Amniotic stem cell (primary cell): ENCODE measurements at regions not wholly inside any gene's neighbourhood (a gene's known extent, or its start where the extent isn't known, plus 50 kb on each side); places are given as distances from the start of the nearest gene placed in this dataset.
"Not testable (repeated sequence)": the region's sequence is repeated elsewhere in the genome, so short reads cannot be mapped to it uniquely, and the experiment has no call there.

ENCODE experiments used
- DNase-seq: peaks from one replicate; lab custom pipeline; 2025; lab: John Stamatoyannopoulos, UW

DNA sequence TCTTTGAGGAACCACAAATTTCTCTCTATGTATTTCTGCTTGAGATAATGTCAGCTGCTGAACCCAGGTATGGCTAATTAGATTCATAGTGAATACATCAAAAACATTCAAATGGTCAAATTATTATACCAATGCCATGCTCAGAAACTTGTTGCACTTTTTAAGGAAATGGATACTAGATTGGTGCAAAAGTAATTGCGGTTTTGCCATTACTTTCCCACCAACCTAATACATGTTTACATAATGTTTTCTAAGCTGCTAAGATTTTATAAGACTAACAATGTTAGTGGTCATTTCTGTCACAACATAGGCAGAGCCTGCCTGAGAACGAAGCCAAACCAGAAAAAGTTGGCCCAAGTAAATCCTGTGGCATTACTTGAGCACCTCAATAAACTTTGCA is 568.2 kb upstream of the LRATD1 start:
- DNase-seq: no peak

DNA sequence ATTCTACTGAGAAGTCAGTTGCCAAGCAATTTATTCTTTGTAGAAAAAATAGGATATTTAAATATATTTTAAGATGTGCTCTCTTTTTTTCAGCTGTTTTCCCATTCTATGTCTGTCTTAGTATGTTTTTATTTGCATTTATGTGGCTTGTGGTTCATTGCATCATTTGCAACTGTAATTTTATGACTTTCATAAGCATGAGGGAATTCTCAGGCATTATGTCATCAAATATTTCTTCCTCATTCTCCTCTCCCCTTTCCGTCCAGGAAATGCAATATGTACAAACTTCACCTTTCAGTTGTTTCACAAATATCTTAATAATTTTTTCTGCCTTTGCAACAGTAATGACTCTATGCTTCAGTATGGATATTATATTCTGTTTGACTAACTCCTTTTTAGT is 560.2 kb upstream of the LRATD1 start:
- no peak for DNase-seq

GRCh38 chr2:14074691-14075090 is 557.8 kb upstream of the LRATD1 start:
- DNase-seq: no peak

DNA sequence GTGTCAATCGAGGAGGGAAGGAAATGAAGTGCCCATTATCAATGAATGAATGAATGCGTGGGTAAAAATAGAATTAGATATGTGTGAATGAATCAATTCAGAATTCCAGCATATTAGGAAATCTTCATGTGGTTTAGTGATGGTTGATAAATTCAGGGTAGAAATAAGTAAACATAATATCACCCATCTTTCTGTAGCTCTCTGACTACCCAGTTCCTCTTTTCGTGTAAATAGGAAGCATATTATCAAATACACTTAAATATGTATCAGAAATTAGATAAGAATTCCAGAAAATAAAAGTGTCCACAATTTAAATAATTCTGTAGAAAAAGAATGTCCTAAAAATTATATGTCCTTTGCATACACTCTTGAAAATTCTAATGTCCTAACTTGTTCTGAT is 552.9 kb upstream of the LRATD1 start:
- no peak for DNase-seq

DNA sequence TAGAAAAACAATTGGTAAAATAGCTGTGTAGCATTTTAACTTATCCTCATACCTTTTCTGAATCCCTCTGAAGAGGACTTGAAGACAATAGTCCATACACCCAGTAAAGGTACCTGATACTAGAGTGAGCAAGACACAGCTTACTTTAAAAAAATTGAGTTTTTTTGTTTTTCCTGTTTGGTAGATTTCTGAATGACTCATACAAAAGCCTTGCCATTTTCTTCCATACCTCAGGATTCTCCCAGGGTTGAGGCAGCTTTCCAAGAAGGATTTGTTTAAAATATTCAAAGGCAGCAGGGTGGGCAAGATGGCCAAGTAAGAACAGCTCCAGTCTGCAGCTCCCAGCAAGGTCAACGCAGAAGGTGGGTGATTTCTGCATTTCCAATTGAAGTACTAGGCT is 551.0 kb upstream of the LRATD1 start:
- DNase-seq: no peak

- DNase-seq: no peak
Observed at GRCh38 chr2:14082640-14083039, 549.9 kb upstream of the LRATD1 start.

DNA sequence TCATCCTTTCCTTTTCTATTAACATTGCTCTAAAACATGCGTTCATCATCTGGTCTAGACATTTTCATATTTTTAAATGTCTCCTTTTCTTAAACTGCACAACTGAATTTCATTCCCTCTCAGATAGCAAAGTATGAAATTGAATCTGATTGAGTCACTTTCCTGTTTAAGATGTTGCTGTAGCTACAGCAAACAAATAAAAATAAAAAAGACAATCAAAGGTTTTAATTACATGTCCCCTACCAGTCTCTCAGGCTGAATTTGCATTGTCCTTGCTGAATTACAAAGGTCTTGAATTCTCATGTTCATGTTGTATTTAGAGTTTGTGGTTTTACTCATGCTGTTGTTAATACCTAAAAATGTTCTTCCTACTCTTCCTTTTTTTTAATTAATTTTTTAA is 537.9 kb upstream of the LRATD1 start:
- no peak for DNase-seq

GRCh38 chr2:14099101-14099500 is 533.4 kb upstream of the LRATD1 start:
- not testable (repeated sequence) for DNase-seq

GRCh38 chr2:14114275-14114674 is 518.2 kb upstream of the LRATD1 start:
- no peak for DNase-seq

DNA sequence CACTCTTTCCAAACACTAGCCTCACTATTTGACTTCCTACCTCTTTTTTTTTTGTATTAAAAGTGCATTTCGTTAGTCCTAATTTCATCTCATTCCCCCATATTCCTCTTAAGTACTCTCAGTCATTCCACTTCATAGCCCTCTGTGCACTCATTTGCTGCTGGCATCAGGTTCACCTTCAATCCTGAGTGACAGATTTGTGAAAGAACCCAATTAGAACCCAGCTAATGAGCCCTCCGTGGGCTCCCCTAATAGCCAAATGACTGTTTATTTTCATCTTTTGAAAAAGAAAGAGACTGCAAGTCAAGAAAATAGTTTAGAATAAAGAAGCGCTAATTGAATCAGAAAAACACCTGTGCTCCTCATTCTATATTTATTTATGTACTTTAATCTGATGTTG is 512.1 kb upstream of the LRATD1 start:
- no peak for DNase-seq

DNA sequence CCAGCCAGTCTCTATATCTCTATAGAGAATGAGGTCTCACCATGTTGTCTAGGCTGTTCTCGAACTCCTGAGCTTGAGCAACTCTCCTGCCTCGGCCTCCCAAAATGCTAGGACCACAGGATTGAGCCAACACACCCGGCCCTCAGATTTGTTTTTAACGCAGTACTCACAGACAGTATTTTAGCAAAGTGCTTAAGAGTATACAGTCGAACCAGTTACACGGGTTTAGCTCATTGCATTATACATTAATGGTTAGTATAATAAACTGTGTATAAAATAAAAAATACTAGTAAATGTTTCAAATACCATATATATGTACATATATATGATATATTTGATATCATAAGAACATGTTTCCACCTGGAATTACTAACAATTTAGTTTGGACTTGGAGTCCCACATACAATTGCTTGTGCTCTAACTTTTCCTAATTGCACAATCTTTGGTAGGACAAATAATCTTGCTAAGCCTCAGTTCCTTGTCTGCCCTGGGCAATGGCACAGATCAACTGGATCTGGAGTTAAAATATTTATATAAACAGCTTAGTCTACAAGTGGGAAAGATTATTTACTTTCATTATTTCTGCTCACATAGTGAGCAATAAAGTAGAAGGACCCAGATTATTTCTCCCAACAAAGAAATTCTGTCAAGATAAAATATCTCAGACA is 508.9 kb upstream of the LRATD1 start:
- DNase-seq: no peak

- no peak for DNase-seq
Observed at GRCh38 chr2:14125624-14126293, 506.8 kb upstream of the LRATD1 start.

DNA sequence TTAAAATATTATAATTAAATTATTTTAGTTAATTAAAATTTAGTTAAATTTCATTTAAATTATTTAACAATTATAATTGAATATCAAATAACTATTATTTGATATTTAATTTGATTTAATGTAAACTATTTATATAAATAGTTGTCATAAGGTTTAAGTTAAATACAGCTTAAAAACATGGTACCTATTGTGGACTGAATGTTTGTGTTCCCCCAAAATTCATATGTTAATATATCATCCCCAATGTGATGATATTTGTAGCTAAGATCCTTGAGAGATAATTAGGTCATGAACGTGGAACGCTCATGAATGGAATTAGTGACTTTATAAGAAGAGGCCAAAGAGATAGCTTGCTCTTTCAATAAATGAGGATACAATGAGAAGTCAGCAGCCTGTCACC is 505.7 kb upstream of the LRATD1 start:
- no peak for DNase-seq

GRCh38 chr2:14127765-14128164 is 504.8 kb upstream of the LRATD1 start:
- no peak for DNase-seq

GRCh38 chr2:14132386-14132785 is 500.1 kb upstream of the LRATD1 start:
- no peak for DNase-seq

DNA sequence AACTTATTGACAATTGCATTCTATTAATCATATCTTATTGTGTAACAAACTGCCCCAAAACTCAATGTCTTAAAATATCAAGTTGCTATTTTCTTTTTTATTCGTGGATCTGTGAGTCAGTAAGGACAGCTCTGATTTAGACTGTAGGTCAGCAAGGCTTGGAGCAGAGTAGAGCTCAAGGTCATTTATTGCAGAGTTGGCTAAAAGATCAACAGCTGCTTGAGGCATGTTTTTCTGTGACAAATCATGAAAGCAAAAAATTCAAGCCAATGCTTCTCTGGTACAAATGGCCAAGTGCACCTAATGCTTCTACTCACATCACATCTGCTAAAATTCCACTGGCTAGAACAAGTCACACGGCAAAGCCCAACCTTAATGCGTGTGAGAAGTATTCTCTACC is 497.7 kb upstream of the LRATD1 start:
- no peak for DNase-seq

- no peak for DNase-seq
Observed at GRCh38 chr2:14136030-14136429, 496.5 kb upstream of the LRATD1 start.

GRCh38 chr2:14137643-14138042 is 494.9 kb upstream of the LRATD1 start:
- no peak for DNase-seq

- no peak for DNase-seq
Observed at GRCh38 chr2:14140009-14140550, 492.4 kb upstream of the LRATD1 start.

DNA sequence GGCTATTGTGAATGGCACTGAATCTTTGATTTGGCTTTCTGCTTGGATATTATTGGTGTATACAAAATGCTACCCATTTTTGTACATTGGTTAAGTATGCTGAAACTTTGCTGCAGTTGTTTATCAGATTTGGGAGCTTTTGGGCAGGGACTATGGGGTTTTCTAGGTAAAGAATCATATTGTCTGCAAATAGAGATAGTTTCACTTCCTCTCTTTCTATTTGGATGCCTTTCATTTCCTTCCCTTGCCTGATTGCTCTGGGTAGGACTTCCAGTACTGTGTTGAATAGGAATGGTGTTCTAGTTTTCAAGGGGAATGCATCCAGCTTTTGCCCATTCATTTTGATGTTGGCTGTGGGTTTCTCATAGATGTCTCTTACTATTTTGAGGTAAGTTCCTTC is 489.1 kb upstream of the LRATD1 start:
- DNase-seq: no peak

- no peak for DNase-seq
Observed at GRCh38 chr2:14148216-14148615, 484.3 kb upstream of the LRATD1 start.

DNA sequence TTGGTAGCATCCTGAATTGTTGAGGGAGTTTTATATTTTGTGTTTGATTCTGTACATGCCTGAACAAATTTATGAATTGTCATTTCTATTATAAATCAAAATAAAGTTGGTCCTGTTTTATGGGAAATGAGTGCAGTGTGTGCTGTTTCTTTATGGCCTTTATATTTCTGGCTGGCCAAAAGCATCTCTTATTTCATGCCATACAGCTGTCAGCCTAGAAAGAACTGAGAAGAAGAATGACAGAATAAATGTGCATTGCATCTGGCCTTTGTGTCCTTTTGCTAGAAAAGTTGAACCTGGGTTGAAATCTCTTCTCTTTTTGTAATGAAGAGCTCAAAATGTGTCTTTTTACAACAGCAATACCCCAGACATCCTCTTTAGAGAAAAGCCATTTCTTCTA is 474.7 kb upstream of the LRATD1 start:
- no peak for DNase-seq

- no peak for DNase-seq
Observed at GRCh38 chr2:14180333-14180732, 452.2 kb upstream of the LRATD1 start.
